Prostate gland (tissue), 2 donors: ENCODE measurements at regions not wholly inside any gene's neighbourhood (a gene's known extent, or its start where the extent isn't known, plus 50 kb on each side); places are given as distances from the start of the nearest gene placed in this dataset.

Source experiments
- POLR2A ChIP-seq: fragments of 450-650 bp; IDR thresholded peaks from one replicate; pipeline ENCODE4 v1.6.1; 2016; ENCODE audit warnings: antibody characterized with exemption, mild to moderate bottlenecking
- TF ChIP-seq, protein P1 (sequence below), 4 experiments: fragments of 200-600 bp in 2 of 4; fragments of 450-650 bp in 2 of 4; sonication (generic) in 2 of 4; IDR thresholded peaks; 1 replicate in 3 of 4; 2 replicates in 1 of 4; pipeline ENCODE4 v1.5.1; 2016 to 2019; ENCODE audit warnings: antibody characterized with exemption in 4 of 4, mild to moderate bottlenecking in 2 of 4, moderate library complexity in 2 of 4

DNA sequence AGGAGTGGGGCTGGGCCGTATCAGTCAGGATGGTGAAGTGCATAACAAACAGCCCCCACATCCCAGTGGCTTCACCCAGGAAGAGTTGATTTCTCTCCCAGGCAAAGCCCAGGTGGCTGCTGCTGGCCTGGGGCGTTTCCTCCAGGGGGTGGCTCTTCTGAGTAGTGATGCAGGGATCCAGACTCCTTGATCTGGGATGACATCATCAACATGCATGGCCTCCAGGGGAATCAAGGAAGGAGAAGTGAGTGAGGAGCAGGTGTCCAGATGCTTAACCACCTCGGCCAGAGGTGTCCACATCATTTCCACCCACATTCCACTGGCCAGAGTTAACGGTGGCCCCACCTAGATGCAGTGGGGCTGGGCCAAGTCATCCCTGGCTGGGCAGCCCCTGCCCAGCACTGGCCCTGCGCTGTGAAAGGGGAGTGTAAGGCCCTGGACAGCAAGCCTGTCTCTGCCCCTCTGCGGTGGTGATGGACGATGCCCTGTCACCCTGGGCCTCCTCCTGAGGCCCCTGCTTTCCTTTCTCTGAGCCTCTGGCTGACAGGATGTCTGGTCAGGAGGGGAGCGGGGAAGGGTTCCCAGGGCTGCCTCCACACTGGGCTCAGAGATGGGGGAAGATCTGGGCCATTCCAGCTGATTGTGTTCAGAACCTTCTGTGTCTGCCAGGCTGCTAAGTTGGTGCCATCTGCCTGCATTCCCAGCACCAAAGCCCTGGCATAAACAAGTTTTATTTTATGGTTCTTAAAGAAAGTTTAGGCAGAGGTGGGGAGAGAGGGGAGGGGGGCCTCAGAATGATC is 598.2 kb downstream of the MATN1 start:
- no peak for TF ChIP-seq POLR2A
- TF ChIP-seq, protein P1, sequence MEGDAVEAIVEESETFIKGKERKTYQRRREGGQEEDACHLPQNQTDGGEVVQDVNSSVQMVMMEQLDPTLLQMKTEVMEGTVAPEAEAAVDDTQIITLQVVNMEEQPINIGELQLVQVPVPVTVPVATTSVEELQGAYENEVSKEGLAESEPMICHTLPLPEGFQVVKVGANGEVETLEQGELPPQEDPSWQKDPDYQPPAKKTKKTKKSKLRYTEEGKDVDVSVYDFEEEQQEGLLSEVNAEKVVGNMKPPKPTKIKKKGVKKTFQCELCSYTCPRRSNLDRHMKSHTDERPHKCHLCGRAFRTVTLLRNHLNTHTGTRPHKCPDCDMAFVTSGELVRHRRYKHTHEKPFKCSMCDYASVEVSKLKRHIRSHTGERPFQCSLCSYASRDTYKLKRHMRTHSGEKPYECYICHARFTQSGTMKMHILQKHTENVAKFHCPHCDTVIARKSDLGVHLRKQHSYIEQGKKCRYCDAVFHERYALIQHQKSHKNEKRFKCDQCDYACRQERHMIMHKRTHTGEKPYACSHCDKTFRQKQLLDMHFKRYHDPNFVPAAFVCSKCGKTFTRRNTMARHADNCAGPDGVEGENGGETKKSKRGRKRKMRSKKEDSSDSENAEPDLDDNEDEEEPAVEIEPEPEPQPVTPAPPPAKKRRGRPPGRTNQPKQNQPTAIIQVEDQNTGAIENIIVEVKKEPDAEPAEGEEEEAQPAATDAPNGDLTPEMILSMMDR (IDR thresholded peaks at IDR 0.05) = no peak
